Hematopoietic multipotent progenitor cell treated with erythropoietin and hydrocortisone succinate and interleukin-3 and kit ligand, for 17 days (in vitro differentiated cells): ENCODE measurements at regions not wholly inside any gene's neighbourhood (a gene's known extent, or its start where the extent isn't known, plus 50 kb on each side); places are given as distances from the start of the nearest gene placed in this dataset.
"Not testable (repeated sequence)": the region's sequence is repeated elsewhere in the genome, so short reads cannot be mapped to it uniquely, and the experiment has no call there.

Experiments used
- DNase-seq: peaks from one replicate; pipeline ENCODE4 v3.0.0-alpha.2; 2015; ENCODE audit warnings: low spot score

GRCh38 chr5:66353186-66353585 is 209.1 kb downstream of the SREK1 start:
- no peak for DNase-seq

- DNase-seq = no peak
Measured at GRCh38 chr5:66354422-66354821, 210.3 kb downstream of the SREK1 start.

GRCh38 chr5:66356011-66356565 is 212.0 kb downstream of the SREK1 start:
- DNase-seq = no peak

- DNase-seq = no peak
Measured at GRCh38 chr5:66358741-66359140, 214.6 kb downstream of the SREK1 start.

- no peak for DNase-seq
Measured at GRCh38 chr5:66361070-66361469, 217.0 kb downstream of the SREK1 start.

- DNase-seq = no peak
Measured at GRCh38 chr5:66362046-66362445, 217.9 kb downstream of the SREK1 start.

GRCh38 chr5:66362687-66363086 is 218.6 kb downstream of the SREK1 start:
- no peak for DNase-seq

GRCh38 chr5:66363097-66363496 is 219.0 kb downstream of the SREK1 start:
- no peak for DNase-seq

- DNase-seq = no peak
Measured at GRCh38 chr5:66364186-66364585, 220.1 kb downstream of the SREK1 start.

GRCh38 chr5:66365981-66366380 is 221.9 kb downstream of the SREK1 start:
- no peak for DNase-seq

- no peak for DNase-seq
Measured at GRCh38 chr5:66367814-66368541, 223.9 kb downstream of the SREK1 start.

- DNase-seq = no peak
Measured at GRCh38 chr5:66368811-66369210, 224.7 kb downstream of the SREK1 start.

GRCh38 chr5:66377747-66378146 is 218.4 kb upstream of the MAST4 start:
- DNase-seq = no peak

GRCh38 chr5:66378407-66378806 is 217.8 kb upstream of the MAST4 start:
- no peak for DNase-seq

- no peak for DNase-seq
Measured at GRCh38 chr5:66382152-66382551, 214.0 kb upstream of the MAST4 start.

GRCh38 chr5:66405145-66405544 is 191.0 kb upstream of the MAST4 start:
- not testable (repeated sequence) for DNase-seq

GRCh38 chr5:66406761-66407336 is 189.3 kb upstream of the MAST4 start:
- DNase-seq = no peak

- no peak for DNase-seq
Measured at GRCh38 chr5:66407765-66408164, 188.4 kb upstream of the MAST4 start.

- DNase-seq = no peak
Measured at GRCh38 chr5:66408576-66408975, 187.6 kb upstream of the MAST4 start.

GRCh38 chr5:66410122-66410521 is 186.1 kb upstream of the MAST4 start:
- no peak for DNase-seq

GRCh38 chr5:66411701-66412100 is 184.5 kb upstream of the MAST4 start:
- no peak for DNase-seq

GRCh38 chr5:66413931-66414330 is 182.3 kb upstream of the MAST4 start:
- DNase-seq = no peak

- no peak for DNase-seq
Measured at GRCh38 chr5:66415208-66415607, 181.0 kb upstream of the MAST4 start.

GRCh38 chr5:66416698-66417097 is 179.5 kb upstream of the MAST4 start:
- DNase-seq = no peak
